ENCODE measurements at regions not wholly inside any gene's neighbourhood (a gene's known extent, or its start where the extent isn't known, plus 50 kb on each side); places are given as distances from the start of the nearest gene placed in this dataset.

- TF ChIP-seq CTCF (IDR thresholded peaks at IDR 0.05; ENCODE audit: poor library complexity) (no peak), EZH2phosphoT487 (IDR thresholded peaks at IDR 0.05; ENCODE audit: low read depth, severe bottlenecking, unreplicated experiment) (no peak)
Observed at GRCh38 chr3:152964911-152965609, 130.1 kb downstream of the P2RY1 start.
